CD14-positive monocyte (primary cell): ENCODE measurements at regions not wholly inside any gene's neighbourhood (a gene's known extent, or its start where the extent isn't known, plus 50 kb on each side); places are given as distances from the start of the nearest gene placed in this dataset.
"Not testable (repeated sequence)": the region's sequence is repeated elsewhere in the genome, so short reads cannot be mapped to it uniquely, and the experiment has no call there.

ENCODE experiments used
- DNase-seq, 3 donors: peaks; one replicate each; pipeline ENCODE4 v3.0.0-alpha.2; 2011 to 2022
- H2AFZ ChIP-seq: 2 replicates; pipeline ENCODE4 v1.6.0; 2012; ENCODE audit warnings: mild to moderate bottlenecking, low read depth, low read length, inconsistent platforms; ENCODE audit not compliant: insufficient read depth, poor library complexity, severe bottlenecking
- H3K27ac ChIP-seq, 2 donors: 1 replicate in 1 of 2; 2 replicates in 1 of 2; pipeline ENCODE4 v1.5.1; 2012 to 2013; ENCODE audit warnings: low read length in 2 of 2, control low read depth in 1 of 2, inconsistent platforms in 1 of 2, low read depth in 1 of 2, mild to moderate bottlenecking in 1 of 2
- H3K27me3 ChIP-seq, 2 donors: one replicate each; pipeline versions ENCODE4 v1.6.0 to v1.6.1; 2011 to 2013; ENCODE audit warnings: low read length in 2 of 2; ENCODE audit not compliant: control insufficient read depth in 2 of 2, insufficient read depth in 2 of 2
- H3K36me3 ChIP-seq, 2 donors: replicated peaks in 1 of 2; 1 replicate in 1 of 2; 2 replicates in 1 of 2; pipeline versions ENCODE4 v1.5.1 to v1.6.1; 2012 to 2013; ENCODE audit warnings: low read length in 2 of 2, control low read depth in 1 of 2, inconsistent platforms in 1 of 2, mild to moderate bottlenecking in 1 of 2; ENCODE audit not compliant: insufficient read depth in 2 of 2, control insufficient read depth in 1 of 2
- H3K4me1 ChIP-seq, 2 donors: 1 replicate in 1 of 2; 2 replicates in 1 of 2; pipeline versions ENCODE4 v1.5.1 to v1.6.1; 2012 to 2013; ENCODE audit warnings: low read length in 2 of 2, control low read depth in 1 of 2, inconsistent platforms in 1 of 2, mild to moderate bottlenecking in 1 of 2, moderate library complexity in 1 of 2; ENCODE audit not compliant: insufficient read depth in 2 of 2, control insufficient read depth in 1 of 2
- H3K4me2 ChIP-seq: replicated peaks from 2 replicates; pipeline ENCODE3; 2012; ENCODE audit warnings: low read length, moderate library complexity, mild to moderate bottlenecking; ENCODE audit not compliant: poor library complexity, severe bottlenecking; ENCODE audit errors: extremely low read depth
- H3K4me3 ChIP-seq, 3 experiments: fragments of 200-600 bp in 1 of 3; sonication (generic) in 1 of 3; replicated peaks in 1 of 3; 1 replicate in 2 of 3; 2 replicates in 1 of 3; pipeline ENCODE4 v1.5.1; 2011 to 2013; ENCODE audit warnings: low read length in 3 of 3, mild to moderate bottlenecking in 3 of 3, control low read depth in 2 of 3, low read depth in 2 of 3, inconsistent platforms in 1 of 3, moderate library complexity in 1 of 3
- H3K79me2 ChIP-seq: 2 replicates; pipeline ENCODE4 v1.6.0; 2012; ENCODE audit warnings: mild to moderate bottlenecking, control low read depth, inconsistent platforms, low read length, moderate library complexity; ENCODE audit not compliant: insufficient read depth
- H3K9ac ChIP-seq: 2 replicates; pipeline ENCODE4 v1.6.0; 2017; ENCODE audit warnings: low read length, mild to moderate bottlenecking; ENCODE audit not compliant: insufficient read depth, poor library complexity, severe bottlenecking
- H3K9me3 ChIP-seq, 2 donors: replicated peaks in 1 of 2; 1 replicate in 1 of 2; 2 replicates in 1 of 2; pipeline versions ENCODE4 v1.5.1 to v1.6.1; 2012 to 2013; ENCODE audit warnings: low read length in 2 of 2, control low read depth in 1 of 2; ENCODE audit not compliant: control insufficient read depth in 1 of 2, insufficient read depth in 1 of 2
- H4K20me1 ChIP-seq: 2 replicates; pipeline ENCODE4 v1.6.0; 2012; ENCODE audit warnings: mild to moderate bottlenecking, low read length, control low read depth, moderate library complexity; ENCODE audit not compliant: insufficient read depth
- H3K27ac Mint-ChIP-seq, 7 donors: one replicate each; pipeline ENCODE4 v1.8.0; 2020; ENCODE audit warnings: mild to moderate bottlenecking in 7 of 7, mixed read lengths in 7 of 7, moderate library complexity in 6 of 7, inconsistent platforms in 2 of 7
- H3K27me3 Mint-ChIP-seq, 3 donors: one replicate each; pipeline ENCODE4 v1.8.0; 2021 to 2022; ENCODE audit warnings: low read depth in 3 of 3, mild to moderate bottlenecking in 3 of 3, mixed read lengths in 3 of 3, moderate library complexity in 3 of 3, inconsistent platforms in 1 of 3
- H3K36me3 Mint-ChIP-seq, 2 donors: one replicate each; pipeline ENCODE4 v1.8.0; 2020; ENCODE audit warnings: mixed read lengths in 2 of 2, inconsistent platforms in 1 of 2, mild to moderate bottlenecking in 1 of 2
- H3K4me1 Mint-ChIP-seq: one replicate; pipeline ENCODE4 v1.8.0; 2020; ENCODE audit warnings: mild to moderate bottlenecking, mixed read lengths
- H3K4me3 Mint-ChIP-seq, 2 donors: one replicate each; pipeline ENCODE4 v1.8.0; 2020; ENCODE audit warnings: mild to moderate bottlenecking in 2 of 2, mixed read lengths in 2 of 2, moderate library complexity in 1 of 2
- H3K9me3 Mint-ChIP-seq, 7 donors: one replicate each; pipeline ENCODE4 v1.8.0; 2020 to 2022; ENCODE audit warnings: mixed read lengths in 7 of 7, mild to moderate bottlenecking in 6 of 7, moderate library complexity in 6 of 7, inconsistent platforms in 2 of 7
- WGBS: methylation state at CpG from one replicate; pipeline ENCODE4 v1.1.5; 2013; ENCODE audit warnings: missing lambda C conversion rate; ENCODE audit not compliant: insufficient coverage; 5-methylcytosine and 5-hydroxymethylcytosine counted together
- intact Hi-C, 2 donors: fragments of 100-400 bp; cut with micrococcal nuclease; formaldehyde crosslinking; loops; one replicate each; pipeline versions ENCODE4 v1.15.0 to v1.15.1; 2023
- TF ChIP-seq, protein P1 (sequence below): fragments of 200-600 bp; IDR thresholded peaks from one replicate; pipeline ENCODE4 v1.8.0; 2022; ENCODE audit warnings: antibody characterized with exemption, mild to moderate bottlenecking

DNA sequence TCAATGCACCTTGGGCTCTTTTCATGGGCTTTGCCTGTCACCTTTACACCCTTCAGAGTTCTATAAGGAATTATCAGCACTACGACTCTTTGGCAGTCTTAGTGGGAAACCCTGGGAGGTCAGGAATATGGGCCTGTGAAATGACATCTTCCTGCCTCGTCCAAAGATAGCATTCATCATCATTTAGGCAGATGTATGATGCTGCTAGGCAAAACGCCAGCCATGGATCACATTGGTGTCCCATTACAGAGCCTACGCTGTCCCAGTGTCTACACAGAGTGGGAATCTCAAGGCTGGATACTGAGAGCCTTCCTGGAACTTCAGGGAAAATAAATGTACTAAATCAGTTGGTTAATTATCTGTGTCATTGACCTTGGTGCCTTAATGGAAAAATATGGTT, 259.4 kb upstream of the CELF2 start:
- Mint-ChIP-seq H3K36me3 (no peaks in the 10 kb centered on the region), H3K27me3 (peaks cover 0 to 2% (median 0%) of the 10 kb centered on the region in 3 donors), H3K27ac (no peak overlapping the region), H3K4me3 (no peak overlapping the region), H3K4me1 (peaks cover 5% of the 10 kb centered on the region), H3K9me3 (peaks cover 0 to 2% (median 0%) of the 10 kb centered on the region in 7 donors)
- H3K36me3 ChIP-seq: no peaks in the 10 kb centered on the region
- no peak for DNase-seq
- no peak overlapping the region for H3K4me2 ChIP-seq
- no peaks in the 10 kb centered on the region for H3K27me3 ChIP-seq
- no peaks in the 10 kb centered on the region for H3K4me1 ChIP-seq
- H2AFZ ChIP-seq: no peak overlapping the region
- intact Hi-C loops: no loop called here
- no peaks in the 10 kb centered on the region for H3K9me3 ChIP-seq
- TF ChIP-seq, protein P1, sequence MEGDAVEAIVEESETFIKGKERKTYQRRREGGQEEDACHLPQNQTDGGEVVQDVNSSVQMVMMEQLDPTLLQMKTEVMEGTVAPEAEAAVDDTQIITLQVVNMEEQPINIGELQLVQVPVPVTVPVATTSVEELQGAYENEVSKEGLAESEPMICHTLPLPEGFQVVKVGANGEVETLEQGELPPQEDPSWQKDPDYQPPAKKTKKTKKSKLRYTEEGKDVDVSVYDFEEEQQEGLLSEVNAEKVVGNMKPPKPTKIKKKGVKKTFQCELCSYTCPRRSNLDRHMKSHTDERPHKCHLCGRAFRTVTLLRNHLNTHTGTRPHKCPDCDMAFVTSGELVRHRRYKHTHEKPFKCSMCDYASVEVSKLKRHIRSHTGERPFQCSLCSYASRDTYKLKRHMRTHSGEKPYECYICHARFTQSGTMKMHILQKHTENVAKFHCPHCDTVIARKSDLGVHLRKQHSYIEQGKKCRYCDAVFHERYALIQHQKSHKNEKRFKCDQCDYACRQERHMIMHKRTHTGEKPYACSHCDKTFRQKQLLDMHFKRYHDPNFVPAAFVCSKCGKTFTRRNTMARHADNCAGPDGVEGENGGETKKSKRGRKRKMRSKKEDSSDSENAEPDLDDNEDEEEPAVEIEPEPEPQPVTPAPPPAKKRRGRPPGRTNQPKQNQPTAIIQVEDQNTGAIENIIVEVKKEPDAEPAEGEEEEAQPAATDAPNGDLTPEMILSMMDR: no peak
- no peaks in the 10 kb centered on the region for H4K20me1 ChIP-seq
- no peak overlapping the region for H3K4me3 ChIP-seq
- H3K79me2 ChIP-seq: no peaks in the 10 kb centered on the region
- 96% methylated on average over 3 of the region's 4 CpGs for WGBS
- H3K9ac ChIP-seq: no peak overlapping the region
- H3K27ac ChIP-seq: no peak overlapping the region

DNA sequence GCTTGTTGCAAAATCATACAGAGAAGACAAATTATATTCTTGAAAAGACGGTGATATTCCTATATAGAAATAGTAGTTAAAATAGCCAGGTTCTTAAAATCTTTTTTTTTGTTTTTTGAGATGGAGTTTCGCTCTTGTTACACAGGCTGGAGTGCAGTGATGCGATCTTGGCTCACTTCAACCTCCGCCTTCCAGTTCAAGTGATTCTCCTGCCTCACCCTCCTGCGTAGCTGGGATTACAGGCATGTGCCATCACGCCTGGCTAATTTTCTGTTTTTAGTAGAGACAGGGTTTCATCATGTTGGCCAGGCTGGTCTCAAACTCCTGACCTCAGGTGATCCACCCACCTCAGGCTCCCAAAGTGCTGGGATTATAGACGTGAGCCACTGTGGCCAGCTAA, 257.9 kb upstream of the CELF2 start:
- H3K4me3 Mint-ChIP-seq, H3K9me3 Mint-ChIP-seq, H3K79me2 ChIP-seq, H3K36me3 Mint-ChIP-seq, H3K4me1 ChIP-seq, H3K27me3 ChIP-seq, H3K4me2 ChIP-seq, H3K4me3 ChIP-seq, H3K9me3 ChIP-seq, H3K36me3 ChIP-seq, H2AFZ ChIP-seq, H3K27me3 Mint-ChIP-seq, H3K27ac ChIP-seq, intact Hi-C loops, DNase-seq, H4K20me1 ChIP-seq, H3K9ac ChIP-seq: not testable (repeated sequence)
- peak overlapping the region in 1 of 7 donors; percentile 27 for H3K27ac Mint-ChIP-seq
- H3K4me1 Mint-ChIP-seq: peaks cover 12% of the 10 kb centered on the region
- WGBS: 95% methylated on average over 4 of the region's 7 CpGs
